Ectodermal cell (in vitro differentiated cells): ENCODE measurements at regions not wholly inside any gene's neighbourhood (a gene's known extent, or its start where the extent isn't known, plus 50 kb on each side); places are given as distances from the start of the nearest gene placed in this dataset.

Experiments used
- H3K27ac ChIP-seq: 2 replicates; pipeline ENCODE4 v1.7.0; 2013; ENCODE audit warnings: mild to moderate bottlenecking, low read depth, low read length; ENCODE audit not compliant: insufficient read depth, poor library complexity, severe bottlenecking
- H3K27me3 ChIP-seq: 2 replicates; pipeline ENCODE4 v1.7.0; 2013; ENCODE audit warnings: mild to moderate bottlenecking, low read length; ENCODE audit not compliant: insufficient read depth, control insufficient read depth, poor library complexity, severe bottlenecking
- H3K36me3 ChIP-seq: one replicate; pipeline ENCODE4 v1.7.0; 2013; ENCODE audit warnings: low read length; ENCODE audit not compliant: control insufficient read depth, insufficient read depth
- H3K4me1 ChIP-seq: one replicate; pipeline ENCODE4 v1.7.0; 2013; ENCODE audit warnings: low read length; ENCODE audit not compliant: control insufficient read depth, insufficient read depth
- H3K4me3 ChIP-seq: 2 replicates; pipeline ENCODE4 v1.7.0; 2013; ENCODE audit warnings: low read depth, low read length, control low read depth; ENCODE audit not compliant: insufficient read depth
- H3K9me3 ChIP-seq: 2 replicates; pipeline ENCODE4 v1.7.0; 2013; ENCODE audit warnings: mild to moderate bottlenecking, low read length, moderate library complexity; ENCODE audit not compliant: control insufficient read depth
- WGBS, 2 experiments: methylation state at CpG; one replicate each; pipeline ENCODE4 v1.1.7; 2013; ENCODE audit warnings: missing lambda C conversion rate in 2 of 2; 5-methylcytosine and 5-hydroxymethylcytosine counted together

DNA sequence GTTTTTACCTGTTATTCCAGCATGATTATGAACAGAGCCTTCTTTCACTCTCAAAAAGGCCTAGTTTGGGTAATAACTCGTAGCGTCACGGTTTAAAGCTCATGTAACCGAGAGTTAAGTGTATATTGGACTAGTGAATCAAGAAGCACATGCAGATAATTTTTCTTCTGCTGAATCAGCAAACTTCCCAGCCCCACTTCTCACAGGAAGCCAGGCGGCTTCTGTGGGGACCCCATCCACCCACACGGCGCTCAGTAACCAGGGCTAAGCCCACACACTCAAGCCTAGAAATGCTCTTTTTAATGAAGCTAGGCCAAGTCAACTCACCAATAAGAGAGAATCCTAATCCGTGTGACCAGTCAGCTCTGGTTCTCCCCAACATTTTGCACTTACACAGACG lies 191.2 kb upstream of the MGMT start:
- Histone ChIP-seq H3K9me3 (no peaks in the 10 kb centered on the region), H3K4me3 (no peak overlapping the region), H3K27ac (no peak overlapping the region), H3K36me3 (no peaks in the 10 kb centered on the region), H3K27me3 (no peaks in the 10 kb centered on the region), H3K4me1 (no peaks in the 10 kb centered on the region)
- 95 to 97% methylated on average over 9 of the region's 9 CpGs for WGBS, 2 experiments

DNA sequence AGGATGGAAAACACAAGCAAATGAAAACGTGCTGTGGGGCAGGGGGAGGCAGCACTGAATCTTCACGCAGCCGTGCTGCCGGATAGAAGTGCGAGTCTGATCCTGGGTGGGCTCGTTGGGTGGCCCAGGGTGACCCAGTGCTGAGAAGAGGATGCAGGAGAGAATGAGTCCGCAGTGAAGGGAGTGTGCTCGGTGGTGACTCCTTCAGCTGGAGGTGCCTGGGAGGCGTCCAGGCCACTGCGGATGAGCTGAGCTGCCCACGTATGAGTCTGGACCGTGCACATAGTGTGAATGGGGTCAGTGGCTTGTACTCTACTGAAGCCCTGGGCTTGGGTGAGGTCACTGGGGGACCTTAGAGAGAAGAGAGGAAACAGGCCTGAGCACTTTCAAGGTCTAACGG lies 190.0 kb upstream of the MGMT start:
- no peaks in the 10 kb centered on the region for H3K4me1 ChIP-seq
- H3K27me3 ChIP-seq: no peaks in the 10 kb centered on the region
- H3K27ac ChIP-seq: no peak overlapping the region
- WGBS, 2 experiments: 89 to 91% methylated on average over 13 of the region's 13 CpGs
- H3K9me3 ChIP-seq: no peaks in the 10 kb centered on the region
- H3K36me3 ChIP-seq: no peaks in the 10 kb centered on the region
- H3K4me3 ChIP-seq: no peak overlapping the region

DNA sequence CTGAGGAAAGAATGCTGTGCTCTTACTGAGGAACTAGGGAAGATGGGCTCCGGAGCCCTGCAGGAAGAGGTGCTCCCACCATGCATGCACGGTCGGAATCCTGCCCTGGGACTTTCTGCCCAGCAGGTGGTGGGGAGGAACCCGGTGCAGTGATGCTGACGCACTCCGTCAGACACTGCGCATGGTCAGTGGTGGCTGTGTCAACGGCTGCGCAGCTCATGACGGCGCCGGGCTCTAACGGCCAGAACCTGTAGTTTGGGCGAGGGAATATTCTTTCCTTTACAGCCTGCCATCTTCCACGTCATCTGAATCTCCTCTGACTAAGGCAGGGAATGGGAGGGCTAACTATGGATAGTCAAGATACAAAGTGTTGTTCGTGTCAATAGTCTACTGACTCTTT lies 189.2 kb upstream of the MGMT start:
- 94 to 95% methylated on average over 16 of the region's 16 CpGs for WGBS, 2 experiments
- H3K4me3 ChIP-seq: no peak overlapping the region
- H3K27ac ChIP-seq: no peak overlapping the region
- no peaks in the 10 kb centered on the region for H3K4me1 ChIP-seq
- H3K9me3 ChIP-seq: no peaks in the 10 kb centered on the region
- no peaks in the 10 kb centered on the region for H3K36me3 ChIP-seq
- H3K27me3 ChIP-seq: no peaks in the 10 kb centered on the region

DNA sequence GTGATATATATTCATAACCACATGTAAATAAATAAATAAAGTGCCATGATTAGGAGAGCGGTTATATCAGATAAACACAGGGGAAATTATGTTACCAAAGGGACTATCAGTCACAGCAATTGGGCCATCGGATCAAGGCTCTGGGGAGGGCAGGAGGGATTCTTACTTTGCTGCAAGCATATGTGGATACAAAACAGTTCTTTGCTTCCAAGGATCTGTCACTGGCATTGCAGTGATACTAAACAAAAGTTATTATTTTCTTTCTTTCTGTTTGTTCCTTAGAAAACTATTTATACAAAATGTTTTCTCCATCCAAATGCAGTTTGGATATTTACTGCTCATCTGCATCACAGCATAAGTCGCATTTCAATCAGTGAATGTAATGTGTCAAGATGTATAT lies 188.4 kb upstream of the MGMT start:
- no peak overlapping the region for H3K27ac ChIP-seq
- no peaks in the 10 kb centered on the region for H3K27me3 ChIP-seq
- no peak overlapping the region for H3K4me3 ChIP-seq
- H3K4me1 ChIP-seq: no peaks in the 10 kb centered on the region
- WGBS, 2 experiments: 95 to 96% methylated on average over 3 of the region's 3 CpGs
- no peaks in the 10 kb centered on the region for H3K9me3 ChIP-seq
- H3K36me3 ChIP-seq: no peaks in the 10 kb centered on the region

DNA sequence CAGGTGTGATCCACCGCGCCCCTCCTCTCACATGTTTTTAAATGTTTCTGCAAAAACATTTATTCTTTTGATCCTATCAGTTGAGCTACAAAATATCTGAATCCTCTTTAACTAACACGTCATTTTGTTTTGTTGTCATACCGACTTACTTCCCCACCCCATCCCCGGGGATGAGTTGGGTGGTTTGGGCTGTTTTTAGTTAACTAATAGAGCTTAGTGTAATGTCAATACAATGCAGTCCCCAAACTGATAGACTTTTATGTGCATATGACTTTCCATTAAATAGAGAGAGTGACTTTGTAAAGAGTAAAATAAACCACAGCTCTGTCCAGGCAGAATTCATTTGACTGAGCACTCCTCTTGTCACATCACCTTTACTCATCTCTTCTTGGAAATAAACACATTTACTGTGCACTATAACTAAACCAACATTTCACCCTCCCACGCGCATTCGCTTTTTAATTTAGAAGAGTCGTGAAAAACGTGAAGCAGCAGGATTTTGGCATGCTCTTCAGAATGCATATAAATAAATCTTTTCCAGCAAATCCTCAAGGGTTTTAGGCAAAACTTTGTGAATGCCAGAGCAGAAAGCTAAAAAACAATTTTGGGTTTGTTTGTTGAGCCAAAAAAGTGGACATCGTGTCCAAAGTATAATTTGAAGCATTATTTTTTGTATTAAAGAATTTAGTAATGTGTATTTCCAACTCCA lies 187.4 kb upstream of the MGMT start:
- Histone ChIP-seq H3K36me3 (no peaks in the 10 kb centered on the region), H3K27ac (no peak overlapping the region), H3K27me3 (no peaks in the 10 kb centered on the region), H3K4me1 (no peaks in the 10 kb centered on the region), H3K4me3 (no peak overlapping the region), H3K9me3 (no peaks in the 10 kb centered on the region)
- WGBS, 2 experiments: 95 to 96% methylated on average over 9 to 11 of the region's 11 CpGs

DNA sequence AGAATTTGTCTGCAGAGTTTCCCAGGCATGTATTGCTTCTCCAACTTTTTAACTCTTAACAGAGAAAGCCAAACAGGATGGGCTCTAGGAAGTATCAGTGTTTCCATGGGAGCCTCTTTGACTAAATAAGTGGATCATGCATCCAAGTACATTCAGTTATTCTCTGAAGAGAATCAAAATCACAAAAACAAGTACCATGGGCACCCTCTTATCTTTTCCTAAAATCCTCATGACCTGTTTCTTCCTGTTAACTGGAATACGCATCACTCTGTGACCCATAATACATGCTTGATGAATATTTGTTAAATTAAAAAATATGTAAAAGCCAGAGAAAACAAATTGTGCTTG lies 186.9 kb upstream of the MGMT start:
- Histone ChIP-seq H3K27me3 (no peaks in the 10 kb centered on the region), H3K36me3 (no peaks in the 10 kb centered on the region), H3K4me3 (no peak overlapping the region), H3K9me3 (no peaks in the 10 kb centered on the region), H3K27ac (no peak overlapping the region), H3K4me1 (no peaks in the 10 kb centered on the region)
- 100% methylated on average over 1 of the region's 1 CpG; no CpG with 5 or more reads in 1 of the 2 experiments for WGBS, 2 experiments

DNA sequence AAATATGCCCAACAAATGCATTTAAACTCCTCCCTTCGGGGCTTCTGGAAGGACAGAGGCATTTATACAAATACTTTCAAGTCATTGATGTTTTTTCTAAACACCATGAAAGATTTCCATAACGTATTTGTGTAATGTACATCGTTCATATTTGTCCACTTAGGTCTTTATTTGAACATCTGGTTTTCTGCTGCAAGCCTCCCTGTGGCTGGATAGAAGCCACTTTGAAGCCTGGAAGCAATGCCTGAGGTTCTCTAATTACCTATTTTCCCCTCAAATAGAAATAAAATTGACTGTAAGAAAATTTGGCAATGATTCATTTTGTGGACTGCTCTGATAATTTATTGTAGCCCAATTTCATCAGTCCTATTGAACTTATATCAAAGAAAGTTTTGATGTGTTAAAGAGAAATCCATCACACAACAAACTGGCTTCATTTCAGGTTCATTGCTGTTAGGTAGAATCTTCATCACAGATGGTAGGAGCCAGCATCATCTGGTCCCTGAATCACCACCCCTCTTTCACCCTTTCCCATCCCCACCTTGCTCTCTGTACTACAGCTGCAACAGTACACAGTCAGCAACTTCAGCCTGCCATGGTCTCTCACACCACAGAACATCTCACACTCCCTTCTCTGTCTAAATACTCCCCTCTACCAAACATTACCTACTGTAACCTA lies 186.0 kb upstream of the MGMT start:
- no peaks in the 10 kb centered on the region for H3K27me3 ChIP-seq
- 94 to 96% methylated on average over 3 of the region's 3 CpGs for WGBS, 2 experiments
- H3K9me3 ChIP-seq: no peaks in the 10 kb centered on the region
- no peak overlapping the region for H3K27ac ChIP-seq
- H3K4me3 ChIP-seq: no peak overlapping the region
- no peaks in the 10 kb centered on the region for H3K4me1 ChIP-seq
- H3K36me3 ChIP-seq: no peaks in the 10 kb centered on the region

DNA sequence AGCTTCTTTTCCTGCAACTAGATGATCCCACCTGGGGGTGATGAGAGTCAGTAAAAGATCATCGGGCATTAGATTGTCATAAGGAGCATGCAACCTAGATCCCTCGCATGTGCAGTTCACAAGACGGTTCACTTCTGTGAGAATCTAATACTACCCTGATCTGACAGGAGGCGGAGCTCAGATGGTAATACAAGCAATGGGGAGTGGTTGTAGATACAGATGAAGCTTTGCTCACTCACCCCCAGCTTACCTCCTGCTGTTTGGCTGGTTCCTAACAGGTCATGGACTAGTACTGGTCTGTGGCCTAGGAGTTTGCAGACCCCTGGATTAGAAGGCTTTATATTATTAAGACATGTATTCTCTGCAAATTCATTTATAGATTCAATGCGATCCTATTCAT lies 181.6 kb upstream of the MGMT start:
- Histone ChIP-seq H3K27me3 (no peaks in the 10 kb centered on the region), H3K4me1 (no peaks in the 10 kb centered on the region), H3K27ac (no peak overlapping the region), H3K36me3 (no peaks in the 10 kb centered on the region), H3K4me3 (no peak overlapping the region), H3K9me3 (no peaks in the 10 kb centered on the region)
- WGBS, 2 experiments: 93 to 98% methylated on average over 4 to 5 of the region's 5 CpGs

DNA sequence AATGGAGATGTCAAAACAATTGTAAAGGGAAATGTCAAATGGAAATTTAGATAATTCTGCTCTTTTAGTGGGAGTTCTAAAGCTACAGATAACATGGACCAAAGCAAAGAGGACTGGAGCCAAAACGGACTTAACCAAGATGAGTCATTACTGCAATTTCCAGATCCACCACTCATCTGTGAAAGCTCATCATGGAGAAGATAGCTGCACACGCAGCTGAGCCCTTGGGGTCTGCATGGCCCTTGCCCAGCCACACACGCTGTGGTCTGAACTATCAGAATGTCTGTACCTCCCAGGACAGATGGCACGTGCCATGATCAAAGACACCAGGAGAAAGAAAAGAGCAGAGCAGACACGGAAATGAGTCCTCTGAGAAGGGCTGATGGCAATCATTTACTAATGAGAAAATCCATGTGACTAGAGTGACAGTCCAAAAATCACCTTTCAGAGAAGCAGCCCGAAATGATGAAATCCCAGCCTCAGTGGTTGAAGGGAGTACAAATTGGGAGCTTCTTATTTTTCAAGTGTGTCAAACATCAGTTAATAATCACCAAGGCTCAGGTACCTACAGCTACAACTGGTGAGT lies 177.9 kb upstream of the MGMT start:
- WGBS, 2 experiments: 93 to 96% methylated on average over 6 of the region's 6 CpGs

DNA sequence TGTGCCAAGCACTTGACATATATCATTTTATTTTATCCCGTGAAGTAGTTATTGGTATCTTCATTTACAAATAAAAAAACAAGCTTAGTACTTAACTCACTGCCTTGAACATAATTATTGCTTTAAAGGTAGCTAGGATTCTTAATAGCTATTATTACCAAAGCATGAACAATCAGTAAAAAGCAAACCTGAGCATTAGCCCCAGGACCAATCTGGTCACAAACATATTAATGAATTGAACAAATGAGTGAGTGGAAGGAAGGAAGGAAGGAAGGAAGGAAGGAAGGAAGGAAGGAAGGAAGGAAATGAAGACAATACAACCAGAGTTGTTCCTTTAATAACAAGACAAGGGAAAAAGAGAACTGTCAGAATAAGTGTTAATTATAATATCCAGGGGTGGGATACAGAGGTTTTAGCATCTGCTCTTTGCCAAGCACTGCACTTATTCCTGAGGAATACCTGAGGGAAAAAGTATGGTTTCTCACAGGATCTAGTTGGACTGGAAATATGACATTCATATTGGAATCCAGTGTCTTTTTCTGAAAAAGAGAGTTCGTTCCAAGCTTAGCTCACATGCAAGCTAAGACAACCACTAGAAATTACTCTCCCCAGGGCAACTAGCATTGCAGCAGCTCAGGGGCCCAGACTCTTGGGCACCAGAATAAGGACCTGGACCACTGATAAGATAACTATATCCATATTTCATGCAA lies 172.9 kb upstream of the MGMT start:
- WGBS, 2 experiments: 100% methylated on average over 1 of the region's 2 CpGs
- H3K27me3 ChIP-seq: no peaks in the 10 kb centered on the region
- no peaks in the 10 kb centered on the region for H3K4me1 ChIP-seq
- no peaks in the 10 kb centered on the region for H3K36me3 ChIP-seq
- no peaks in the 10 kb centered on the region for H3K9me3 ChIP-seq
- no peak overlapping the region for H3K4me3 ChIP-seq
- no peak overlapping the region for H3K27ac ChIP-seq

More for the DNA sequence above, 177.9 kb upstream of the MGMT start:
- H3K27ac ChIP-seq: no peak overlapping the region
- H3K4me1 ChIP-seq: no peaks in the 10 kb centered on the region
- H3K27me3 ChIP-seq: no peaks in the 10 kb centered on the region
- no peaks in the 10 kb centered on the region for H3K9me3 ChIP-seq
- no peaks in the 10 kb centered on the region for H3K36me3 ChIP-seq
- no peak overlapping the region for H3K4me3 ChIP-seq
